Cardiac fibroblast (primary cell): ENCODE measurements at regions not wholly inside any gene's neighbourhood (a gene's known extent, or its start where the extent isn't known, plus 50 kb on each side); places are given as distances from the start of the nearest gene placed in this dataset.

Source experiments
- DNase-seq, 2 donors: peaks; one replicate each; pipeline versions ENCODE4 v3.0.0 to v3.0.0-alpha.2; 2010; ENCODE audit warnings: low read depth in 2 of 2
- H3K4me3 ChIP-seq, 2 donors: replicated peaks in 1 of 2; 1 replicate in 1 of 2; 2 replicates in 1 of 2; pipeline ENCODE4 v1.5.1; 2011; ENCODE audit warnings: low read depth in 2 of 2, low read length in 2 of 2, mild to moderate bottlenecking in 2 of 2, moderate library complexity in 1 of 2
- TF ChIP-seq, protein P1 (sequence below): IDR thresholded peaks from one replicate; pipeline ENCODE4 v1.5.1; 2011; ENCODE audit warnings: low read depth, mild to moderate bottlenecking, low read length, inconsistent platforms

DNA sequence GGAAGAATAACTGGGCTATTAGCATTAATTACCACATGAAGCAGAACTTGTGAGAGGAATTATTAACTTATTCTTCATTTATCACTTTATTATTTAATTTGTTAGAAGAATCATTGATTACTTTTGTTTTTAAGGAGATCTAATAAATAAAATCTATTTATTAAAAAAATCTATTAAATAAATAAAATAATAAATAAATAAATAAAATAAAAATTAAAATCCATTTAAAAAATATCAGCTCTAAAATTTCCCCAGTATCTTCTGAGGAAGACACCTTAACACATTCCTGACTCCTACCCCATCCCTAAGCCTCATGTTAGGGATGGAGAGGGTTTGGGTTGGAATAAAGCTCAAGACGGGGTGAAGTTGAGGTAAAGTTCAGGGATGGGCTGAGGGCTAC lies 231.4 kb downstream of the CLIC5 start:
- H3K4me3 ChIP-seq: no peak overlapping the region
- TF ChIP-seq, protein P1, sequence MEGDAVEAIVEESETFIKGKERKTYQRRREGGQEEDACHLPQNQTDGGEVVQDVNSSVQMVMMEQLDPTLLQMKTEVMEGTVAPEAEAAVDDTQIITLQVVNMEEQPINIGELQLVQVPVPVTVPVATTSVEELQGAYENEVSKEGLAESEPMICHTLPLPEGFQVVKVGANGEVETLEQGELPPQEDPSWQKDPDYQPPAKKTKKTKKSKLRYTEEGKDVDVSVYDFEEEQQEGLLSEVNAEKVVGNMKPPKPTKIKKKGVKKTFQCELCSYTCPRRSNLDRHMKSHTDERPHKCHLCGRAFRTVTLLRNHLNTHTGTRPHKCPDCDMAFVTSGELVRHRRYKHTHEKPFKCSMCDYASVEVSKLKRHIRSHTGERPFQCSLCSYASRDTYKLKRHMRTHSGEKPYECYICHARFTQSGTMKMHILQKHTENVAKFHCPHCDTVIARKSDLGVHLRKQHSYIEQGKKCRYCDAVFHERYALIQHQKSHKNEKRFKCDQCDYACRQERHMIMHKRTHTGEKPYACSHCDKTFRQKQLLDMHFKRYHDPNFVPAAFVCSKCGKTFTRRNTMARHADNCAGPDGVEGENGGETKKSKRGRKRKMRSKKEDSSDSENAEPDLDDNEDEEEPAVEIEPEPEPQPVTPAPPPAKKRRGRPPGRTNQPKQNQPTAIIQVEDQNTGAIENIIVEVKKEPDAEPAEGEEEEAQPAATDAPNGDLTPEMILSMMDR: no peak
- no peak for DNase-seq

DNA sequence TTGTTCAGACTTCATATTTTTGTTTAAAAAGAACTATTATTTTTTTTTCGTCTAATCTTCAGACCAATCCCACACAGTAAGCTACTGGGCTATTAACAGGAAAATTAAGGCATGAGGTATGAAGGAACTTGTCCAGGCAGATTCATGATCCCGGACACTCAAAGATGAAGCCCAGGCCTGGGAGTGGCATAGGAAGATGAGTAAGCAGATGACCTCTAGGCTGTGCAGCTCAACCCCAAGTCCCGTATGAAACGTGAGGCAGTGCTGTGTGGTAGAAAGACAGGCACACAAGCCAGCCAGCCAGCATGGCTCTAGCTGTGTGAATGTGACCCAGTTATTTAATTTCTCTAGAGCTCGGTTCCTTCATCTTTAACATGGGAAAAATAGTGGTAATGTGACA lies 231.9 kb downstream of the CLIC5 start:
- H3K4me3 ChIP-seq: no peak overlapping the region
- TF ChIP-seq, protein P1: no peak
- DNase-seq: no peak

DNA sequence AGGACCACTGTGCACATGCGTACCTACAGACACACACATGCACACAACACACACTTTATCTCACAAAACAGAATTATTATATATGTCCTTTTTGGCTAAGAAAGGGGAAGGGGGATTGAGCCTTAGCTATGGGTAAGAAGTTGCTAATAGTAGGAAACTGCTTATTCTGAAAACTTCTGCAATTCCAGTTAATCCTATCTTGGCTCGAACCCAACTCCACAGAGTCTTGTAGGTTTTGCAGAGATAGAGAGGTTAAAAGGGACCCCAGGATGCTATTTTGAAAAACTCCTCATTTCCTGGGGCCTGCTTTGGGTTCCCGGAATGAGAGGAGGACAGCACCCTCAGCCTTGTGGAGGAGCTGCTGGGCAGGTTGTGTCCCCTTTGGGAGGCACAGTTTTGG lies 233.8 kb downstream of the CLIC5 start:
- TF ChIP-seq, protein P1: no peak
- H3K4me3 ChIP-seq: no peak overlapping the region
- no peak for DNase-seq

DNA sequence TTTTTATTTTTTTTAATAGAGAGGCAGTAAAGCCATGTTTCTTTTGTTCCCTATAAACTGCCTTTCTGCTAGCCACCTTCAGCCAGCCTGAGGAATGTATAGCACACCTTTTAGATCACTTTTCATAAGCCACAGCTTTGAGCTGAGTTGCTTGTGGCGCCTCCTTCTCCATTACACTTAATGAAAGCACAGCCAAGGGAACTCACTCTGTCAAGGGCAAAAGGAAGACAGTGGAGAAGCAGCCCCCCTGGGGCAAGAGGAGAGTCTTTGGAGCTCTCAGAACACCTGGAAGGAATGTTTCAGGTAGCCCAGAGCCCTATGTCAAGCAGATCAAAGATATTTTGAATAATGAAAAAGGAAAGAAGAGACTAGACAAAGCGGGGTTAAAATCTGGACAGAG lies 235.1 kb downstream of the CLIC5 start:
- H3K4me3 ChIP-seq: no peak overlapping the region
- no peak for DNase-seq
- TF ChIP-seq, protein P1: no peak

DNA sequence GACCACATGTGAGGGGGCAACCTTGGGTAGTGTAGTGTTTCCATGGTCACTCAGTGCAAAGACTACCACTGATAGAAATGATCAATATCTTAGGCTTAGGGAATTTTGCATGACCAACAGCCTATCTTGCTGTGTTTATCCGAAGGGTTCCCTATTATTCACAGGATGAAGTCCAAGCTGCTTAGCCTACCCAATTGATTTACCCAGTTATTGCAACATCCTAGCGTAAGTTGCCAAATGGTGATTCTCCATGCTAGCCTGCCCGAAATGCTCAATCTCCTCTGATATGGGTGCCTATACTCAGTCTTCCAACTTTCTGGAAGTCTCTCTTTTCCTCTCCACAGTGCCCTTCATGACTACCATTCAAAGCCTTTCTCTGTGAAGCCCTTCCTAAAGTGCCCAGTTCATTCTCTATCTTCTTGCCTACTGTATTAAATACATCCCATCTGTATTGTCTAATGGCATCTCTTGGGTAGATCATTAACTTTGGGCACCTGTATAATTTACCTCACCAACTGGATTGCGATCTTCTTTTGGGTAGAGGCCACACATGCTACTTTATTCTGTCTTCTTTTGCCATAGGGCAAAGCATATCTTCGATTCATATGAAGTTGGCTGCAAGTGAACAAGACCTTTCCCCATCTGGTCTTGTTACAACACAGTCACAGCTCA lies 240.5 kb downstream of the CLIC5 start:
- no peak for DNase-seq
- H3K4me3 ChIP-seq: no peak overlapping the region
- TF ChIP-seq, protein P1: no peak

DNA sequence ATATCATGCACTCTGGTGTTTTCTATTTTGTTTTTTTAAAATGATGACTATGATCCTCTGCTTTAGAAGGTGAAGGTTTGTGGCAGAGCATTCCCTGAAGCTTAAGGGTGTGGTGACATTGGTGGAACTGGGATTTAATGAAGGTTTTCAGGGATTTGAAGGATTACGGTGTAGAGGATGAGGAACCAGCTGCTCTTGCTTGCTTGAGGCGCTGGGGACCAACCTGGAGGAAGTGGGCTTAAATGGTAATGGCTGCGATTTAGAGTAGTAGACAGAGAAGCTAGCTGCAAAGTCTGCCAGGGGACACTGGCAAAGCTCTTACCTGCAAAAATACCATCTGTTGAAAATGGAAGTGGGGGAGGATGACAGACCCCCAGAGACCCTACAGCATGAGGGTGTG lies 241.8 kb downstream of the CLIC5 start:
- TF ChIP-seq, protein P1: no peak
- no peak overlapping the region for H3K4me3 ChIP-seq
- no peak for DNase-seq
